Thoracic aorta (tissue), 2 donors: ENCODE measurements at regions not wholly inside any gene's neighbourhood (a gene's known extent, or its start where the extent isn't known, plus 50 kb on each side); places are given as distances from the start of the nearest gene placed in this dataset.

Experiments used
- ATAC-seq: fragments of 150-250 bp; one replicate; pipeline ENCODE4 v1.8.0; 2017; ENCODE audit warnings: low read depth; ENCODE audit not compliant: insufficient number of reproducible peaks, low FRiP score
- DNase-seq: peaks from one replicate; pipeline ENCODE4 v3.0.0-alpha.2; 2020; ENCODE audit warnings: low spot score
- H3K27ac ChIP-seq, 2 donors: fragments of 200-600 bp; sonication (generic); 1 replicate in 1 of 2; 2 replicates in 1 of 2; pipeline ENCODE4 v1.5.1; 2016; ENCODE audit warnings: mild to moderate bottlenecking in 2 of 2, moderate library complexity in 2 of 2
- H3K27me3 ChIP-seq: fragments of 200-600 bp; sonication (generic); replicated peaks from 2 replicates; pipeline ENCODE4 v1.6.0; 2016; ENCODE audit warnings: mild to moderate bottlenecking; ENCODE audit not compliant: insufficient read depth
- H3K36me3 ChIP-seq: fragments of 200-600 bp; sonication (generic); one replicate; pipeline ENCODE4 v1.5.1; 2016
- H3K4me1 ChIP-seq, 2 donors: fragments of 200-600 bp; sonication (generic); 1 replicate in 1 of 2; 2 replicates in 1 of 2; pipeline versions ENCODE4 v1.5.1 to v1.6.0; 2016; ENCODE audit warnings: low read depth in 2 of 2, mild to moderate bottlenecking in 1 of 2; ENCODE audit not compliant: control insufficient read depth in 1 of 2
- H3K4me3 ChIP-seq: fragments of 200-600 bp; sonication (generic); 2 replicates; pipeline ENCODE4 v1.5.1; 2016; ENCODE audit warnings: mild to moderate bottlenecking
- H3K9me3 ChIP-seq: fragments of 200-600 bp; sonication (generic); 2 replicates; pipeline ENCODE4 v1.5.1; 2016
- TF ChIP-seq, protein P1 (sequence below): fragments of 200-600 bp; sonication (generic); IDR thresholded peaks from one replicate; pipeline ENCODE4 v1.5.1; 2019; ENCODE audit warnings: antibody characterized with exemption

DNA sequence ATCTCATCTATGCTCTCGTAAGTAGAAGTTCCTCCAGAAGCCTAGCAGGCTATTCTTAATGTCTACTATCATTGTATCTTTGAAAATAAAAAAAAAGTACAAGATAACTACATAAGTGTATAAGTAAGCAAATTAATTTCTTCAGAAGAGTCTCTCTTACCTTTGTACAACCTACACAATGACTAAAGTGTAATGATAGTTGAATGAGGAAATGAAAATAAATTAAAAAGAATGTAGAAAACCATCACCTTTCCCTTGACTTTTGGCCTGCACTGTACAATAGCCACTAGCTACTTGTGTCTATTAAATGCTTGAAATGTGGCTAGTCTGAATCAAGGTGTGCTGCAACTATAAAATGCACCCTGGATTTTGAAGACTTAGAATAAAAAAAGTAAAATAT is 229.9 kb upstream of the FOXN3 start:
- Histone ChIP-seq H3K9me3 (no peaks in the 10 kb centered on the region), H3K36me3 (no peaks in the 10 kb centered on the region), H3K4me1 (no peaks in the 10 kb centered on the region), H3K27me3 (no peaks in the 10 kb centered on the region), H3K4me3 (no peak overlapping the region), H3K27ac (no peak overlapping the region)
- TF ChIP-seq, protein P1, sequence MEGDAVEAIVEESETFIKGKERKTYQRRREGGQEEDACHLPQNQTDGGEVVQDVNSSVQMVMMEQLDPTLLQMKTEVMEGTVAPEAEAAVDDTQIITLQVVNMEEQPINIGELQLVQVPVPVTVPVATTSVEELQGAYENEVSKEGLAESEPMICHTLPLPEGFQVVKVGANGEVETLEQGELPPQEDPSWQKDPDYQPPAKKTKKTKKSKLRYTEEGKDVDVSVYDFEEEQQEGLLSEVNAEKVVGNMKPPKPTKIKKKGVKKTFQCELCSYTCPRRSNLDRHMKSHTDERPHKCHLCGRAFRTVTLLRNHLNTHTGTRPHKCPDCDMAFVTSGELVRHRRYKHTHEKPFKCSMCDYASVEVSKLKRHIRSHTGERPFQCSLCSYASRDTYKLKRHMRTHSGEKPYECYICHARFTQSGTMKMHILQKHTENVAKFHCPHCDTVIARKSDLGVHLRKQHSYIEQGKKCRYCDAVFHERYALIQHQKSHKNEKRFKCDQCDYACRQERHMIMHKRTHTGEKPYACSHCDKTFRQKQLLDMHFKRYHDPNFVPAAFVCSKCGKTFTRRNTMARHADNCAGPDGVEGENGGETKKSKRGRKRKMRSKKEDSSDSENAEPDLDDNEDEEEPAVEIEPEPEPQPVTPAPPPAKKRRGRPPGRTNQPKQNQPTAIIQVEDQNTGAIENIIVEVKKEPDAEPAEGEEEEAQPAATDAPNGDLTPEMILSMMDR = no peak
- DNase-seq (no peak), ATAC-seq (no peak)

- H3K27ac ChIP-seq = no peak overlapping the region
- H3K9me3 ChIP-seq = no peaks in the 10 kb centered on the region
- H3K4me3 ChIP-seq = no peak overlapping the region
- H3K27me3 ChIP-seq = no peaks in the 10 kb centered on the region
- ATAC-seq (no peak), DNase-seq (no peak)
- TF ChIP-seq, protein P1 = no peak
- no peaks in the 10 kb centered on the region for H3K36me3 ChIP-seq
- H3K4me1 ChIP-seq = no peaks in the 10 kb centered on the region
These were observed 227.6 kb upstream of the FOXN3 start for GRCh38 chr14:89644641-89645040.

GRCh38 chr14:89641495-89642175 is 224.6 kb upstream of the FOXN3 start:
- no peak overlapping the region for H3K4me3 ChIP-seq
- H3K27ac ChIP-seq = no peak overlapping the region
- no peaks in the 10 kb centered on the region for H3K36me3 ChIP-seq
- H3K9me3 ChIP-seq = no peaks in the 10 kb centered on the region
- no peaks in the 10 kb centered on the region for H3K27me3 ChIP-seq
- no peaks in the 10 kb centered on the region for H3K4me1 ChIP-seq
- TF ChIP-seq, protein P1 = no peak
- ATAC-seq (no peak), DNase-seq (no peak)

DNA sequence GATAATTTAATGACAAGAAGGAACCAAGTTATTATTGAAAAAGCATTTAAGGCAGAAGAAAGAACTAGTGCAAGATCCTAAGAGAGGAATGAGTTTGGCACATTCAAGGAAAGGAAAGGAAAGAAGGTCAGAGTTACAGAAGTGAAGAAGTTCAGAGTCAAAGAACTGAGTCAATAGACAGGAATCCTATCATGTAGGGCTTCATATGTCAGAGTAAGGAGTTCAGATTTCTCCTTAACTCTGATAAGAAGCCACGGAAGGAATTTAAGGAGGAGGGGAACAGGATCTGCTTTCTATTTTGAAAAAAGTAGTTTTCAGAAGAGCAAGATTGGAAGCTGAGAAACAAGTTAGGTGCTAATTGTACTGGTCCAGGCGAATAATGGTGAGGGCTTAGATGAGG is 223.1 kb upstream of the FOXN3 start:
- Histone ChIP-seq H3K27ac (no peak overlapping the region), H3K27me3 (no peaks in the 10 kb centered on the region), H3K36me3 (no peaks in the 10 kb centered on the region), H3K9me3 (no peaks in the 10 kb centered on the region), H3K4me3 (no peak overlapping the region), H3K4me1 (no peaks in the 10 kb centered on the region)
- TF ChIP-seq, protein P1 = no peak
- ATAC-seq = no peak
- no peak for DNase-seq

GRCh38 chr14:89639687-89640086 is 222.7 kb upstream of the FOXN3 start:
- Histone ChIP-seq H3K4me1 (no peaks in the 10 kb centered on the region), H3K27ac (no peak overlapping the region), H3K4me3 (no peak overlapping the region), H3K9me3 (no peaks in the 10 kb centered on the region), H3K36me3 (no peaks in the 10 kb centered on the region), H3K27me3 (no peaks in the 10 kb centered on the region)
- ATAC-seq = no peak
- no peak for DNase-seq
- TF ChIP-seq, protein P1 = no peak
